Osteoblast (primary cell): ENCODE measurements at regions not wholly inside any gene's neighbourhood (a gene's known extent, or its start where the extent isn't known, plus 50 kb on each side); places are given as distances from the start of the nearest gene placed in this dataset.
"Not testable (repeated sequence)": the region's sequence is repeated elsewhere in the genome, so short reads cannot be mapped to it uniquely, and the experiment has no call there.

Experiments used
- DNase-seq: peaks from one replicate; pipeline ENCODE4 v3.0.0; 2011; ENCODE audit warnings: low spot score, mixed read lengths; ENCODE audit not compliant: insufficient read length; ENCODE audit errors: missing footprints
- H2AFZ ChIP-seq: 2 replicates; pipeline ENCODE4 v1.6.0; 2011; ENCODE audit warnings: mild to moderate bottlenecking, low read length
- H3K27ac ChIP-seq: 2 replicates; pipeline ENCODE4 v1.5.1; 2011; ENCODE audit warnings: mild to moderate bottlenecking, low read depth, low read length, moderate library complexity
- H3K27me3 ChIP-seq: 2 replicates; pipeline ENCODE4 v1.6.0; 2012; ENCODE audit warnings: mild to moderate bottlenecking, control low read depth, inconsistent platforms, low read length, moderate library complexity; ENCODE audit not compliant: insufficient read depth
- H3K36me3 ChIP-seq: 2 replicates; pipeline ENCODE4 v1.5.1; 2011; ENCODE audit warnings: mild to moderate bottlenecking, low read length, control low read depth, moderate library complexity; ENCODE audit not compliant: insufficient read depth
- H3K4me1 ChIP-seq: 2 replicates; pipeline ENCODE4 v1.5.1; 2011; ENCODE audit warnings: mild to moderate bottlenecking, low read length, control low read depth, moderate library complexity; ENCODE audit not compliant: insufficient read depth
- H3K4me2 ChIP-seq: 2 replicates; pipeline ENCODE4 v1.6.0; 2011; ENCODE audit warnings: mild to moderate bottlenecking, low read length; ENCODE audit not compliant: insufficient read depth
- H3K4me3 ChIP-seq: fragments of 200-600 bp; sonication (generic); 3 replicates; pipeline ENCODE4 v1.5.1; 2012; ENCODE audit warnings: mild to moderate bottlenecking, low read length, inconsistent platforms; ENCODE audit not compliant: insufficient read depth
- H3K79me2 ChIP-seq: 2 replicates; pipeline ENCODE4 v1.6.0; 2012; ENCODE audit warnings: mild to moderate bottlenecking, low read length, control low read depth, inconsistent platforms; ENCODE audit not compliant: insufficient read depth
- H3K9me3 ChIP-seq: 2 replicates; pipeline ENCODE4 v1.5.1; 2011; ENCODE audit warnings: low read depth, low read length, control low read depth
- H4K20me1 ChIP-seq: 2 replicates; pipeline ENCODE4 v1.6.0; 2012; ENCODE audit warnings: mild to moderate bottlenecking, low read length, control low read depth; ENCODE audit not compliant: insufficient read depth
- TF ChIP-seq, protein P1 (sequence below): IDR thresholded peaks from 2 replicates; pipeline ENCODE4 v1.5.1; 2011; ENCODE audit warnings: mild to moderate bottlenecking, low read depth, low read length, moderate library complexity; ENCODE audit errors: extremely low read depth

GRCh38 chr12:83575326-83575725 is 888.6 kb downstream of the TMTC2 start:
- TF ChIP-seq, protein P1, sequence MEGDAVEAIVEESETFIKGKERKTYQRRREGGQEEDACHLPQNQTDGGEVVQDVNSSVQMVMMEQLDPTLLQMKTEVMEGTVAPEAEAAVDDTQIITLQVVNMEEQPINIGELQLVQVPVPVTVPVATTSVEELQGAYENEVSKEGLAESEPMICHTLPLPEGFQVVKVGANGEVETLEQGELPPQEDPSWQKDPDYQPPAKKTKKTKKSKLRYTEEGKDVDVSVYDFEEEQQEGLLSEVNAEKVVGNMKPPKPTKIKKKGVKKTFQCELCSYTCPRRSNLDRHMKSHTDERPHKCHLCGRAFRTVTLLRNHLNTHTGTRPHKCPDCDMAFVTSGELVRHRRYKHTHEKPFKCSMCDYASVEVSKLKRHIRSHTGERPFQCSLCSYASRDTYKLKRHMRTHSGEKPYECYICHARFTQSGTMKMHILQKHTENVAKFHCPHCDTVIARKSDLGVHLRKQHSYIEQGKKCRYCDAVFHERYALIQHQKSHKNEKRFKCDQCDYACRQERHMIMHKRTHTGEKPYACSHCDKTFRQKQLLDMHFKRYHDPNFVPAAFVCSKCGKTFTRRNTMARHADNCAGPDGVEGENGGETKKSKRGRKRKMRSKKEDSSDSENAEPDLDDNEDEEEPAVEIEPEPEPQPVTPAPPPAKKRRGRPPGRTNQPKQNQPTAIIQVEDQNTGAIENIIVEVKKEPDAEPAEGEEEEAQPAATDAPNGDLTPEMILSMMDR, result no peak
- H3K4me3 ChIP-seq, result no peak overlapping the region
- no peak overlapping the region for H3K27ac ChIP-seq
- H3K79me2 ChIP-seq, result no peaks in the 10 kb centered on the region
- DNase-seq, result no peak
- no peaks in the 10 kb centered on the region for H3K36me3 ChIP-seq
- no peaks in the 10 kb centered on the region for H3K27me3 ChIP-seq
- no peak overlapping the region for H2AFZ ChIP-seq
- H3K4me2 ChIP-seq, result no peak overlapping the region
- H4K20me1 ChIP-seq, result no peaks in the 10 kb centered on the region
- no peaks in the 10 kb centered on the region for H3K4me1 ChIP-seq
- no peaks in the 10 kb centered on the region for H3K9me3 ChIP-seq

GRCh38 chr12:83574142-83574541 is 887.4 kb downstream of the TMTC2 start:
- H3K36me3 ChIP-seq, result no peaks in the 10 kb centered on the region
- no peaks in the 10 kb centered on the region for H3K79me2 ChIP-seq
- no peaks in the 10 kb centered on the region for H3K27me3 ChIP-seq
- H3K9me3 ChIP-seq, result no peaks in the 10 kb centered on the region
- H4K20me1 ChIP-seq, result no peaks in the 10 kb centered on the region
- no peaks in the 10 kb centered on the region for H3K4me1 ChIP-seq
- no peak overlapping the region for H3K4me3 ChIP-seq
- TF ChIP-seq, protein P1, result no peak
- H3K27ac ChIP-seq, result no peak overlapping the region
- DNase-seq, result no peak
- H2AFZ ChIP-seq, result no peak overlapping the region
- H3K4me2 ChIP-seq, result no peak overlapping the region

- Histone ChIP-seq H2AFZ (no peak overlapping the region), H3K36me3 (no peaks in the 10 kb centered on the region), H3K9me3 (no peaks in the 10 kb centered on the region), H3K27ac (no peak overlapping the region), H4K20me1 (no peaks in the 10 kb centered on the region), H3K4me2 (no peak overlapping the region), H3K4me3 (no peak overlapping the region), H3K27me3 (no peaks in the 10 kb centered on the region), H3K4me1 (no peaks in the 10 kb centered on the region), H3K79me2 (no peaks in the 10 kb centered on the region)
- TF ChIP-seq, protein P1, result no peak
- no peak for DNase-seq
Measured at GRCh38 chr12:83573671-83574070, 887.0 kb downstream of the TMTC2 start.

DNA sequence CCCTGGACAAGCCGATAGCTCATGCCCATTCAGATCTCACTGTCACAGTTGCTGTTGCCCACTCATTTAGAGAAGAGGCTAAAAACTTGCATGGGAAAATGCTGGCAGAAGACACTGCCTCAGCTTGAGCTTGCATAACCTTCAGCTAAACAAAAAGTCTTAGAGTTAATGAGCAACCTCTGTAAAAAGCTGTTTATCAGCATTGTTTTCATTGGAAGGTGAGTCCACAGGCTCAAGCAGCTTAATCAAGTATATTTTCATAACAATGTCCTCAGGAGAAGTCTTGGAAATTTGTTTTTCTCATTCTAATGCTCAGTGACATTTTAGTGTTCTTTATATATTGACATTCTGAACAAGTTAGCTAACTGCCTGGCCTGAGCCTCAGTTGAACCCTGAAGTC is 872.9 kb downstream of the TMTC2 start:
- no peak for DNase-seq
- H3K27ac ChIP-seq, result no peak overlapping the region
- H4K20me1 ChIP-seq, result no peaks in the 10 kb centered on the region
- TF ChIP-seq, protein P1, result no peak
- peaks cover 3% of the 10 kb centered on the region for H3K9me3 ChIP-seq
- no peak overlapping the region for H2AFZ ChIP-seq
- no peaks in the 10 kb centered on the region for H3K27me3 ChIP-seq
- no peaks in the 10 kb centered on the region for H3K79me2 ChIP-seq
- no peaks in the 10 kb centered on the region for H3K4me1 ChIP-seq
- H3K4me2 ChIP-seq, result no peak overlapping the region
- no peak overlapping the region for H3K4me3 ChIP-seq
- no peaks in the 10 kb centered on the region for H3K36me3 ChIP-seq

DNA sequence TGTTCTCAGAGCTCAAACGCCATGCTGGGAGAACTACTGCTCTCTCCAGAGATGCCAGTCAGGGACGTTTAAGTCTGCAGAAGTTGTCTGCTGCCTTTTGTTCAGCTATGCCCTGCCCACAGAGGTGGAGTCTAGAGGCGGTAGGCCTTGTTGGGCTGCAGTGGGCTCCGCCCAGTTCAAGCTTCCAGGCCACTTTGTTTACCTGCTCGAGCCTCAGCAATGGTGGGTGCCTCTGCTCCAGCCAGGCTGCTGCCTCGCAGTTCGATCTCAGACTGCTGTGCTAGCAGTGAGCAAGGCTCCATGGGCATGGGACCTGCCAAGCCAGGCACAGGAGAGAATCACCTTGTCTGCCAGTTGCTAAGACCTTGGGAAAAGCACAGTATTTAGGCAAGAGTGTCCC is 869.3 kb downstream of the TMTC2 start:
- H3K36me3 ChIP-seq, result not testable (repeated sequence)

More for the DNA sequence above, 869.3 kb downstream of the TMTC2 start:
- H3K79me2 ChIP-seq, H3K9me3 ChIP-seq, H3K27ac ChIP-seq, H4K20me1 ChIP-seq, H2AFZ ChIP-seq, H3K4me3 ChIP-seq, DNase-seq, H3K27me3 ChIP-seq, H3K4me2 ChIP-seq, H3K4me1 ChIP-seq: not testable (repeated sequence)
